SKM-1 treated with dmso at 0.1 percent for 144 hours (cell line): ENCODE measurements at regions not wholly inside any gene's neighbourhood (a gene's known extent, or its start where the extent isn't known, plus 50 kb on each side); places are given as distances from the start of the nearest gene placed in this dataset.

Source experiments
- DNase-seq: peaks from one replicate; lab custom pipeline; 2025; ENCODE audit not compliant: unreplicated experiment; lab: John Stamatoyannopoulos, UW

DNA sequence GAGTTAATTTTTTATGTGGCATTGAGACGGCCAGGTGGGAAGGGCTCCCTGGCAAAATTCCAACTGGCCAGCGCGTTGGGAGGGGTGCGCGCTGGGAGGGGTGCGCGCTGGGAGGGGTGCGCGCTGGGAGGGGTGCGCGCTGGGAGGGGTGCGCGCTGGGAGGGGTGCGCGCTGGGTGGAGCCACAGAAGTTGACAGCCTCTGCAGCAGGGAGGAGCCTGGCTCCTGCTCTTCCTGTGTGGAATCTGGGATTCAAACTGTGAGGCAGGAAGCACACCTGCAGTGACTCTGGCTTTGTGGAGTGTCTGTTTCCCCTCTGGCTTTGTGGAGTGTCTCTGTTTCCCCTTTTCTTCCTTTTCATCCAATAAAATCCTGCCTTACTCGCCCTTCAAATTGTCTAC is 147.9 kb upstream of the CBLN2 start:
- DNase-seq, result no peak

DNA sequence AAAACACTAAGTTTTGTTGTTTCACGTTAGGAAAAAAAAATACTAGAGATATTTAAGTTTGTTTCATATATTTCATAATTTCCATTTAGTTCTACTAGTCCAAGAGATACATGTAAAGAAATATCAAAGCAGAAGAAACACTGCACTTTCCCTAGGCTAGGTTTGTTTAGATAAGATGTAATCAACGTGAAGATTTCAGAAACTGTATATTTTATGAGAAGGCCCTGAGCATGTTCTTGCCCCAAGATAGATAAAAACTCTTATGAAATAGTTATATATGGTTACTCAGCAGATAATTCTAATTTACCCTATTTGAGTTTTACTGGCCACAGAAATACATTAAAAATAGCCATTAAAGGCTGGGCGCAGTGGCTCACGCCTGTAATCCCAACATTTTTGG is 143.6 kb upstream of the CBLN2 start:
- DNase-seq, result no peak

DNA sequence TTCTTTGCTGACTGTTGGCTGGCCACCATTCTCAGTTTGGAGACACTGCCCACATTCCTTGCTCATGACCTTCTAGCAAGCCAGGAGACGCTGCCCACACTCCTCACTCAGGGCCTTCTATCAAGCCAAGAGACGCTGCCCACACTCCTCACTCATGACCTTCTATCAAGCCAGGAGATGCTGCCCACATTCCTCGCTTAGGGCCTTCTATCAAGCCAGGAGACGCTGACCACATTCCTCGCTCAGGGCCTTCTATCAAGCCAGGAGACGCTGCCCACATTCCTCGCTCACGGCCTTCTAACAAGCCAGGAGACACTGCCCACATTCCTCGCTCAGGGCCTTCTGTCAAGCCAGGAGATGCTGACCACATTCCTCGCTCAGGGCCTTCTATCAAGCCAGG is 131.3 kb upstream of the CBLN2 start:
- DNase-seq, result no peak

DNA sequence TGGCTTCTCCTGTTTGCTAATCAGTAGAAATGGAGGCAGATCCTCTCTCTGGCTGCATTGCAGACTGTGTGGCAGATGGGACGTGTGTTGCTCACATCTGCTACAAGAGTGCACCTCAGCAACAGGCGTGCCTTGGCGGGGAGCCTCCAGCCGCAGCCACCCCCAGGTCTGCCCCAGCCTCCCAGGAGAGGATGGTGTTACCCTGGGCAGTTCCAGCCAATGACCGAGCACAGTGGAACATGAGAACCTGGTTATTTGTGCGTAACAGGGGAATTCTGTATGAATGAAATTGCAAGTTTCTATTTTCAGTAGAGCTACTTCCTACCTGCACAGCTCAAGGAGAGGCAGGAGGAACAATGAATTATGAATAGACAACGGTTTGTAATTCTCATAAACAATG is 130.6 kb upstream of the CBLN2 start:
- no peak for DNase-seq

DNA sequence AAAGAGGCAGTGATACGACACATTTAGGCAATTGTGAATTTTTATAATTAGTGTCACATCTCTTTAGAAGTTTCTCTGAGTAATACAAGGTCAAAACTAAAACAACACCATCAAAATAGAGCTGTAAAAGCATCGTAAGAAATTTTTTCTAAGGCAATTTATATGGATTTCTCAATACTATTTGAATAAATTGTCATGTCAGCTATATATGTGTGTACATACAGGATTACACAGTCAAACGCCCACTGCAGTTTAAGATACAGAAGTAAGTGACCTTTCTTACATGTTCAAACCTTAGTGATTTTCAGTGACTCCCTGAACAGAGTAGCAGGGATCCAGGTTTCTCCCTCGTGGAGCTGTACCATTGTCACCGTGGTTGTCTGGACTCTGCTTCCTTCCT is 129.1 kb upstream of the CBLN2 start:
- no peak for DNase-seq

DNA sequence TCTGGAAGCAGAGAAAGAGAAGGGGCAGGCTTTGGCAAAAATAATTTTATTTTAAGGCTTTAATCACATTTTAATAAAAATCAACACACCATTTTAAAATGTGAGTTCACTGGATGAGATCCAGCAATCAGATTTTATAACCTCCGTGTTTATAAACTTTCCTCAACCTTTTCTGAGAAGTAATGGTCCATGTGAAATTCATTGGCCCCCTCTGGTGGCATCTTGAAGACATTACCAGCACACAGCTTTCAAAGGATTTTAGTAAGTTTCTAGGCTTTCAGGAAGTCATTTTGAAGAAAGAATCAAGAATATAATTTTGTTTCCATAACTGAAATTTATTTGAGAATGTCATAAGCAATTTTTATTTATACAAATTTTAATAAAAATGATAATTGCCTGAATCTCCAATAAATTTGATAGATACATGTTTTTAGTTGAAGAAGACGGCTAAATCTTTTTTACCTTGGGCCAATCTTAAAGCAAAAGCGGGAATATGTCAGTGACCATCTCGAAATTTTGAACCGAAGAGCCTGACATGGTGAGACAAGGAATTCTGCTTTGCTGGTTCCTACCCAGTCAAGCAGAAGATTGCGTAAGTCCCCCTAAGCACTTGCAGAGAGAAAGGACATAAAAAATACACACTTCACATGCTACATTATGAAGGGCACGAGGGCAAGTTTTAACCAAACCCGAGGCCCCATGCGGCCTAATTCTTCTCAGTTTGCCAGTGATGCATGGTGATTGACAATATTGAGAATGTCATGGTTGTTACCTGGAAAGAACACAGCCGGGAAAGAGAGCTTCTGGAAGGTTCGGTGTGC is 128.4 kb upstream of the CBLN2 start:
- peak; percentile 29 for DNase-seq

DNA sequence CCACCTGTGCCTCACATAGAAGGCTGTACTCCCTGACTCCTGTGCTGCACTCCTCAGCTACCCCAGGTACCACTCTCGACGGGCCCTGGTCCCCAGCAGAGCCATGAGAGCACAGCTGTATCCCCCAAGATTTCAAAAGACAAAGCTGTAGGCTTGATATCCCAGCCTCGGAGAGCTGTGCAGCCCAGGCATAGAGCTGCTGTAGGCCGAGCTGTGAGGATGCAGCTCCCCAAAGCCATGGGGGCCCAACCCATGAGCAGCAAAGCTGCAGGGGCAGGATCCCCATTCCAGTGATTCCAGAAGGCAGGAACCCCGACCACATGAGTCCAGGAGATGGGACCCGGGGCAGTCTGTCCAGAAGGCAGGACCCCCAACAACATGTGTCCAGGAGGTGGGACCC is 123.8 kb upstream of the CBLN2 start:
- no peak for DNase-seq

DNA sequence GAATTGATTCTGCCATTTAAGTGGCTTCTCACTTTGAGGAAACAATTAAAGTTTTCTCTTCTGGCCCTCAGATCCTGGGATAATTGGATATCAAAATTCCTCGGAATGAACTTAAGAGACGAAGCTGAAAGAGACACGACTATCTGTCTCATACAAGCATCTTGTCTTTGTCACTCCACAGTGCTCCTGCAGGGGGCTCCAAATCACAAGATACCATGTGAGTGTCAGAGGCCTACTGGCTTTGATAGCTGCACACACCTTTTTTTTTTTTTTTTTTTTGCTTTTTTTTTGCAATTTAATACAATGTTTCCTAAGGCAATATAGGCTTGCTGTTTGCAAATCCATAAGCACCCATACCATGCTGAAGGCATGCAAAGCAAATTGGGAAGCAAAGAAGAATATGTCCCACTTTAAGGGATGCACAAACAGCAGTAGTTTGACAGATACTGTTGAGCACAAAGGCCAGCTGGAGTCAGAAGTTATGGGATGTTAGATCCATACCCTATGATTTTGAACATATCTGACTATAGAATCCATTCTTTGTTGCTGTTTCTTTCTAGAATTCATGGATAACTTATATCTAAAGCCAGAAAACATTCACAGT is 109.0 kb upstream of the CBLN2 start:
- DNase-seq, result peak; percentile 4

DNA sequence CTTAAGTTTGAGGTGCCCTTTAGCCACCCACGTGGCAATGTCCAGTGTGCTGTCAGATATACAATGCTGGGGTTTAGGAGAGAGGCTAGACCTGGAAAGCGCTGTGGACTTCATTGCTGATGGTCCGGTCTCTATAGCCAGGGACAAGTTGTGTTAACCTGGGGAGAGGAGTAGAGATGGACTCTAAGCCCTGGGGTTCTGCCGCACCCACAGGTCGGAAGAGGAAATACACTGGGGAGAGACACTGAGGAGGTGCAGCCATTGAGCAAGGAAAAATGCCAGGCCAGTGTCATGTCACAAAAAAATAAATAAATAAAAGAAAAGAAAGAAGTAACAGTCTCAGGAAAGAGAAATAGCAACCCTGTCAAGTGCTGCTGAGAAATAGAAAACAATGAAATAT is 106.9 kb upstream of the CBLN2 start:
- no peak for DNase-seq

DNA sequence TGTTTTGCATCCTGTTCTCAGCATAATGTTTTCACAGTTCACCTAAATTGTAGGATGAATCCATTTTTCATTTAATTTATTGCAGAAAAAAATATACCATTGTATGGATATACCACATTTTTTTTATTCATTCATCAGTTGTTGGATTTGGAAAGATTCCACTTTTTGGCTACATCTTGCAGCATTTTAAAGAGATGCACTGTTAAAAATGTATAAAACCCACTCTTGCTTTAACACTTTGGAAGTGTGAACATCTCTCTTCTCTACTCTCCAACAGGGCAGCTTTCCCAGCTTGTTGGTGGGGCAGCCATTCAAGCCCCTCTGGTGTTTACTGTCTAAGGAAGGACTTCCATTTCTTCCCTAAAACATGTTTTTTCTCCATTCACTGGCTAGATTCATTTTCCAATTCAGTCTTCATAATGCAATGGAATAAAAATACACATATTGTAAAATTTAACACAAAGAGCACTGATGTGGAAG is 104.4 kb upstream of the CBLN2 start:
- DNase-seq, result no peak

DNA sequence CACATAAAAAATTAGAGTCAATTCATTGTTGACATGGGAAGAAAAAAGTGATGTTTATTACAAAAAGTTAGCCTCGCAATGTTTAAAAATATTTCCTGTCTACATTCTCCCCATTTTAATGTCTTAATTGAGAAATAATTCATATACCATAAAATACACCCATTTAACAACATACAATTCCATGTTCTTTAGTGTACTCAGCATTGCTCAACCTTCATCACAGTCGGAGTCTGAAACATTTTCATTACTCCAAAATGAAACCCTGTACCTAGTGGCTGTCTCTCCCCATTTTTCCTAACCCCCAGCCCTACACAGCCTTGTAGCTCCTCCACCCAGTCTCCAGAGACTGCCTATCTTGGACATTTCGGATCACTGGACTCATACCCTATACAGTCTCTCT is 103.9 kb upstream of the CBLN2 start:
- DNase-seq, result no peak

DNA sequence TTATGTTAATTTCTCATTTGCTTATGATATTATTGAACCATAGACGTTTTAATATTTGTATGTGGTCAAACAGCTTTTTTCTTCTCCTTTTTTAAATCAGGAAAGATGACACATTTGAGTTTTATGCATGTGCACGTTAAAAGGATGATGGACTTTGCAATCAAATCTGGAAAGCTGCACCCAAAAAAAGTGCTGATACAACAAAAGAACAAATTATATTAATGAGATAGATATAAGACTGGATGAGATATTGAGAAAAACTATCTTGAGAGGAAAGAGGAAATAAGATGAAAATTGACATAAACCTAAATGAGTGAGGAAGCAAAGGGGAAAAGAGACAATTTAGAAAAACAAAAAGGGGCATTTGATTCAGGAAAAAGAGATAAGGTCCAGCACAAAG is 96.4 kb upstream of the CBLN2 start:
- DNase-seq, result no peak

DNA sequence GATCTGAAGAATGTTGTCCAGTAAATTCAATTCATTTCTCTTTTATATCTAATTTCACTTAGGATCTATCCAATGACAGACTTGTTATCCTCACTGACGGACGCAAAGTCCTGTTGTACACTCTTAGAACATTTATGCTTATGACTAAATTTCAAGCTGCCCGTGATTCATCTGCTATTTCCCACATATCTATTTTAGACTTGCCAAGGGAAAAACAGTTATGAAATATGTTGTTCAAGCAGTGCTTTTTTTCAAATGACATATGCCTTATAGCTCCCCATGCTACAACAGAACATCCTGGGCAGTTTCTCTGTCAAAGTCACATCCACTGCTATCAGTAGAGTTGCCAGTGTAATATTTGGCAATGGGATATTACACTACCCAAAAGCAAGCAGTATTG is 94.2 kb upstream of the CBLN2 start:
- DNase-seq, result no peak

DNA sequence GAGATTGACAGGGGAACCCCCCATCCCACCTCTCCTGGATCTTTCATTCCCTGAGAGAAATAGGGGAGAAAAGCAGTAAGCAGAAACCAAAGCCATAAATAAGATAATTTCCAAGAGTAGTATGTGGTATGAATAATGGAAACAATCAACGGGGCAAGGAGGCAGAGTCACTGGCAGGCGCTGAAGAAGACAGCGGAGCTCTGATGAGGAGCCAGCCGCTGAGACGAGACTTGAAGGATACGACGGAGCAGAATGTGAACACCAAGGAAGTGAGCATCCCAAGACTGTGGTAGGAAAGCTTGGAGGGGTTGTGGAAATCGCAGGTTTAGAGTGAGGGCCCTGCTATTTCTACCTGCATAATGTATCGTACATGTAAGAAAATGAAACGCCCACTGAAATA is 93.6 kb upstream of the CBLN2 start:
- no peak for DNase-seq

DNA sequence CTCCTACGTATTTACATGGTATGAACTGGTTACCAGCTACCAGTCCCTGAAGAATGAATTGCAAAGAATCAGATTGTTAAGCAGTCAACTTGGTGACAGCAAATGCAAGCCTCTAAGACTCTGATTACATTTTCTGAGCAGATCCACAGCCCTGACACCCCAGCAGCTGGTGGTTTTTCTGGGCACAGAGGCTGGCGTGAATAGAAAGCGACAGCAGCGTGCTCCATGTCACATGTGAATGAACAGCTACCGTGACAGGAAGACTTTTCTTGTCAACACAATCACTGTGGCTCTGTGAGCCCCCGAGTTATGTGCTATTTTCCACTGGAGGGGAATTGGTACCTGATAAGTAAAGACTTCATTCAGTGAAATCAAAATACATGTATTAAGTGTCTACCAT is 93.2 kb upstream of the CBLN2 start:
- DNase-seq, result no peak

DNA sequence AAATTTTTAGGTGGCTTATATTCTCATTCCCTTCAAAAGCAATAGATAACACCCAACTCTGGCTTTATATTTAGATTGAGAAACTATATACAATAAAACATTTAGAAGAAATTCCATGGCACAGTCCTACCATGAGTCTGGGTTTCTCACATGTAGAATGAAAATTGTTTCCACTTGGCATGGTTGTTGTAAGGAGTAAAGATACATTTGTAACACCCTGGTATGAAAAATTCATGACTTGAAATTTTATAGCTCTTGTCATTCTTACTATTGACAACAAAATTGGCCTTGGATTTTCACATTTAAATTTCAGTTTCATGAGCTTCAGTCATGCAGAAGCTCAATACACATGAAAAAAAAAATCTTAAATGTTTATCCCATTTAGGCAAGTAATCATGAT is 92.5 kb upstream of the CBLN2 start:
- DNase-seq, result no peak

DNA sequence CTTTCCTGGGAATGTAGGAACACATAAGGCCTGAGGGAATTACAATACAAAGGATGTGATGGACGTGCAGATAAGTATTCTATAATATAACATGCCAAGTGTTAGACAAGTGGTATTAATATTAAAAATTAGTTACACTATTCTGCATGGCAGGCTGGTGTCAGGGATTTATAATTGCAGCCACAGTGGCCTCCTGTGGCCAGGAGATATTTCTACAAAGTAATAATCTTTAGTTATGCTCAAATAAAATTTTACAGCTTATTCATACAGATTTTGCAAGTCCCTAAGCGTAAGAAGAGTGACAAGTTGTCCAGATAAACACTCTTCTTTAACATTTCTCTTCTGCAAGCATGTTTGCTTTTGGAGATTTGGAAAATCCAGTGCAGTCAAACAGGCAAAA is 90.4 kb upstream of the CBLN2 start:
- DNase-seq, result no peak

DNA sequence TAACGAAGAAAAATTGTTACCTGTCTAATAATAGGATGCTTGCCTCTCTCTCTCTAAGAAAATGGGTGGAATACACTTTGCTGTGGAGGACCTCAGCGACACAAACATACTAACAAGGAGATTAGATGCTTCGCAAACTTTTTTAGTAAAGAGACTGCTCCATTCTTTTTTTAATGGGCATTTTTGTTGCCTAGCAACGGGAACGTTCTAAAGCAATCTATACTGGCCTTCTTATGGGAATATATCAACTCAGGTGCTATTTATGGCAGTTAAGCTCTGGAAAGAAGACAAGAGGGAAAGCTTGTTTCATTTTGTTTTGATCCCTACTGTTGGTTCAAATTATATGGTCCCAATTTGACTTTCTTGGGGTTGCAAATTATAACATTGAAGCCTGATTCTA is 86.8 kb upstream of the CBLN2 start:
- no peak for DNase-seq

DNA sequence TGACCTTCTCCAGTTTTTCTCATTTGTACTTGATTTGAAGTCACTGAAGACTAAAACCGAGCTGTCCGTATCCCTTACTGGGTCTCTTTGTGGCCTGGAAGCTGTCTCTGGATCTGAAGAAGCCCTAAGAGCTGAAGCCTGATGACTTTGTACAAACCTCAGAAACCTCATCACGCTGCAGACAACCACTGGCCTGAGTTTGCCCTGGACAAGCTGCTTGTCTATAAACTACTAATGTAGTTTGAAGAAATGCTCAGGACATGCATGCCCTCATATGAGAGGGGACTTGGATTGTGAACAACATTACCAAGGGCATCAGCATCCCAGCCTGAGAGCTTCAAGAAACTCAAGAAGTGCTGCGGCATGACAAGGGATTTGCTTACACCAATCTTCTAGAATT is 79.3 kb upstream of the CBLN2 start:
- no peak for DNase-seq

DNA sequence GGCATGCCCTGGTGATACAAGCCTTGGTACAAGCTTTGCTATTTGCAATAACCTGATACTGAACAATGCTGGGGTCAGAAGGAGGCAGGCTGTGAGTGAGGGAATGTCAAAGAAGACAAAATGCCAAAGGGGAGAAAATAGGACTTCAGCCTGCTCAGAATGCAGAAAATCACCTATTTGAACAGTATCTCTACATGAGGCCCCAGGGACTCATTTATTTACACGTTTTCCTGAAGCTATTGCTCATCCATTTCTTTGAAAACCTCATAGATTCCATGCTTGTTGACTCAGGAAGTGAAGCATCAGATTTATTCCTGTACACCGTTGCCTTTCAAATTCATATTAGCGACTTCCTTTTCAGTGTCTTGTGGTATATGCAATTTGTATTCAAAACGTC is 69.4 kb upstream of the CBLN2 start:
- no peak for DNase-seq

DNA sequence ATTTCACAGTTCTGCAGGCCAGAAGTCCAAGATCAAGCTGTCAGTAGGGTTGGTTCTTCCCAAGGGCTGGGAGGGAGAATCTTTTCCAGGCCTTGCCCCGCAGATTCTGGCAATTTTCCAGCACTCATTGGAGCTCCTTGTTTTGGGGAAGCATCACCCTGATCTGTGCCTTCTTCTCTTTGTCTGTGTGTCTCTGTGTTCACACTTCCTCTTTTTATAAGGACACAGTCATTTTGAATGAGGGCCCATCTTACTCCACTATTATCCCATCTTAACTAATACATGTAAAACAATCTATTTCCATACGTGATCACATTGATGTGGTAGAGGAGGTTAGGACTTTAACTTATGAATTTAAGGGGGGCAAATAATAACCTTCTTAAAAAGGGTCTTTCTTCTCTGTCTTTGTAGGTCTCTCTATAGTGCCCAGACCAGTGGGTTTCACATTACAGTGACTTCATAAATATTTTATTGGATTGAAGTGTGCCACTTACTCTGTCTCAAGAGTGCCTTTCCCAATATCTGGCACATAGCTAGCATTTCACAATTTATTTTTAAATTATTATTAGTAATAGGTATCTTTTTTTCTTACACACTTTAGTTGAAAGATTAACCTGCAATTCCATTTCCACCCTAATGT is 68.9 kb upstream of the CBLN2 start:
- DNase-seq, result peak; percentile 47

DNA sequence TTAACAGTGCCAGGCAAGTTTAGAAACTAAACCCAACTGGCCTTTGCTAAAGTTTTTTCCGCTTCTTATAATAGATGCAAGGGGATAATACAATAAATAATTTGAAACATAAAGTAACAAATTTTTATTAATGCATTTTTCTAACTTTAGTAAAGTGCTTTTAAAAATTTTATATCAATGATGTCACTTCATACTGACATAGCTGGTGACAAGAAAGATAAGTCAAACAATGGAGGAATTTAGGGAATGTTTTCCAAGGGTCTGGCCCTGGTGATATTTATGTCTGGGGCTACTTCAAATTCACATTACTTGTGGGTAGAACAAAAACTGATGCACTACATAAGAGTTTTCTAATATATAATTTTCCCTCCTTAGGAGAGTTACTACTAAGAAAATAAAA is 61.2 kb upstream of the CBLN2 start:
- DNase-seq, result no peak
